IMR-90 (cell line): ENCODE measurements at regions not wholly inside any gene's neighbourhood (a gene's known extent, or its start where the extent isn't known, plus 50 kb on each side); places are given as distances from the start of the nearest gene placed in this dataset.

ENCODE experiments used
- ATAC-seq: fragments of 200-7000 bp; cut with Tn5 transposase; 2 replicates; pipeline ENCODE4 v1.9.1; 2020; ENCODE audit warnings: low read depth, mild to moderate bottlenecking, moderate library complexity
- BruUV-seq: library from RNA; stranded (reverse); fragments of 400-500 nt; replicated peaks from 2 replicates; lab custom pipeline; 2021; lab: Mats Ljungman, UMichigan
- CTCF ChIA-PET: fragments of 300-600 bp; formaldehyde crosslinking; extraction: SDS; loops from one replicate; lab custom pipeline; 2021; ENCODE audit warnings: antibody characterized with exemption; lab: Yijun Ruan, JAX
- POLR2A ChIA-PET: fragments of 300-600 bp; sonication (Branson Sonifier 250); formaldehyde crosslinking; loops from one replicate; lab custom pipeline; 2022; ENCODE audit warnings: antibody characterized with exemption; ENCODE audit not compliant: unreplicated experiment; lab: Charles Lee
- DNase-seq: peaks from one replicate; pipeline ENCODE4 v3.0.0; 2013
- H2AFZ ChIP-seq: replicated peaks from 2 replicates; pipeline ENCODE3; 2013; ENCODE audit warnings: low read length, mild to moderate bottlenecking; ENCODE audit not compliant: poor library complexity
- H2AK5ac ChIP-seq: 2 replicates; pipeline ENCODE4 v1.6.1; 2013; ENCODE audit warnings: low read depth, low read length, inconsistent platforms
- H2AK9ac ChIP-seq: replicated peaks from 2 replicates; pipeline ENCODE3; 2013; ENCODE audit warnings: mild to moderate bottlenecking, low read depth, low read length, moderate library complexity; ENCODE audit not compliant: poor library complexity
- H2BK120ac ChIP-seq: 2 replicates; pipeline ENCODE4 v1.6.1; 2013; ENCODE audit warnings: low read depth, low read length, inconsistent platforms
- H2BK15ac ChIP-seq: 3 replicates; pipeline ENCODE4 v1.6.1; 2013; ENCODE audit warnings: low read depth, low read length, inconsistent platforms
- H2BK20ac ChIP-seq: 2 replicates; pipeline ENCODE4 v1.6.1; 2013; ENCODE audit warnings: low read depth, mild to moderate bottlenecking, inconsistent platforms, low read length, moderate library complexity
- H2BK5ac ChIP-seq: 2 replicates; pipeline ENCODE4 v1.6.1; 2013; ENCODE audit warnings: mild to moderate bottlenecking, low read depth, low read length, inconsistent platforms; ENCODE audit not compliant: poor library complexity, severe bottlenecking
- H3K14ac ChIP-seq: replicated peaks from 2 replicates; pipeline ENCODE4 v1.6.1; 2013; ENCODE audit warnings: low read depth, low read length, inconsistent platforms
- H3K18ac ChIP-seq: 2 replicates; pipeline ENCODE4 v1.6.1; 2013; ENCODE audit warnings: low read depth, low read length, control low read depth
- H3K23ac ChIP-seq: 2 replicates; pipeline ENCODE4 v1.6.1; 2013; ENCODE audit warnings: low read depth, low read length, inconsistent platforms
- H3K27ac ChIP-seq: 2 replicates; pipeline ENCODE4 v1.5.1; 2013; ENCODE audit warnings: mild to moderate bottlenecking, control low read depth, low read length; ENCODE audit not compliant: insufficient read depth
- H3K27me3 ChIP-seq: 2 replicates; pipeline ENCODE4 v1.6.1; 2013; ENCODE audit warnings: low read length; ENCODE audit not compliant: control insufficient read depth, insufficient read depth
- H3K36me3 ChIP-seq: 2 replicates; pipeline ENCODE4 v1.6.1; 2013; ENCODE audit warnings: low read length, mixed read lengths; ENCODE audit not compliant: control insufficient read depth, insufficient read depth
- H3K4ac ChIP-seq: 2 replicates; pipeline ENCODE4 v1.6.1; 2013; ENCODE audit warnings: low read depth, low read length, inconsistent platforms
- H3K4me1 ChIP-seq: 2 replicates; pipeline ENCODE4 v1.6.1; 2013; ENCODE audit warnings: low read length, mixed read lengths; ENCODE audit not compliant: control insufficient read depth, insufficient read depth
- H3K4me2 ChIP-seq: 2 replicates; pipeline ENCODE4 v1.6.1; 2013; ENCODE audit warnings: low read depth, mild to moderate bottlenecking, control low read depth, low read length, moderate library complexity
- H3K4me3 ChIP-seq: 2 replicates; pipeline ENCODE4 v1.5.1; 2013; ENCODE audit warnings: low read depth, mild to moderate bottlenecking, control low read depth, low read length, moderate library complexity; ENCODE audit not compliant: insufficient read depth
- H3K56ac ChIP-seq: 2 replicates; pipeline ENCODE4 v1.6.1; 2013; ENCODE audit warnings: low read length, inconsistent platforms; ENCODE audit not compliant: insufficient read depth; ENCODE audit errors: extremely low read depth
- H3K79me1 ChIP-seq, 2 experiments: 2 replicates each; pipeline ENCODE4 v1.6.1; 2013; ENCODE audit warnings: low read length in 2 of 2, inconsistent platforms in 1 of 2, low read depth in 1 of 2
- H3K9ac ChIP-seq: 2 replicates; pipeline ENCODE4 v1.6.1; 2013; ENCODE audit warnings: low read depth, low read length, control low read depth
- H3K9me1 ChIP-seq: 2 replicates; pipeline ENCODE4 v1.6.1; 2013; ENCODE audit warnings: low read length, inconsistent platforms; ENCODE audit not compliant: insufficient read depth
- H3K9me3 ChIP-seq: 2 replicates; pipeline ENCODE4 v1.6.1; 2013; ENCODE audit warnings: low read length; ENCODE audit not compliant: control insufficient read depth, insufficient read depth
- H4K20me1 ChIP-seq: 2 replicates; pipeline ENCODE4 v1.6.1; 2013; ENCODE audit warnings: low read length, inconsistent platforms; ENCODE audit not compliant: insufficient read depth
- H4K5ac ChIP-seq: 2 replicates; pipeline ENCODE4 v1.6.1; 2013; ENCODE audit warnings: mild to moderate bottlenecking, low read depth, low read length, control low read depth
- H4K8ac ChIP-seq, 2 experiments: 2 replicates each; pipeline ENCODE4 v1.6.1; 2013; ENCODE audit warnings: low read depth in 2 of 2, low read length in 2 of 2, control low read depth in 1 of 2, inconsistent platforms in 1 of 2
- H4K91ac ChIP-seq: 2 replicates; pipeline ENCODE4 v1.6.1; 2013; ENCODE audit warnings: low read depth, low read length, inconsistent platforms; ENCODE audit not compliant: insufficient read depth
- BHLHE40 ChIP-seq: fragments of 150-350 bp; IDR thresholded peaks from 2 replicates; pipeline ENCODE4 v1.6.1; 2016; ENCODE audit warnings: mild to moderate bottlenecking, low read depth, low read length
- CEBPB ChIP-seq: IDR thresholded peaks from 2 replicates; pipeline ENCODE4 v1.6.1; 2012; ENCODE audit warnings: low read depth, low read length, improper control_type of control experiment
- CHD1 ChIP-seq: IDR thresholded peaks from 2 replicates; pipeline ENCODE4 v1.6.1; 2012; ENCODE audit warnings: low read depth, low read length, improper control_type of control experiment
- ELK1 ChIP-seq: fragments of 150-350 bp; IDR thresholded peaks from 2 replicates; pipeline ENCODE4 v1.6.1; 2016; ENCODE audit warnings: low read depth, mild to moderate bottlenecking, low read length, moderate library complexity, borderline replicate concordance
- FOS ChIP-seq: fragments of 150-350 bp; IDR thresholded peaks from 2 replicates; pipeline ENCODE4 v1.6.1; 2016; ENCODE audit warnings: low read depth, low read length
- POLR2A ChIP-seq: IDR thresholded peaks from 2 replicates; pipeline ENCODE4 v1.6.1; 2012; ENCODE audit warnings: mild to moderate bottlenecking, low read depth, low read length
- RCOR1 ChIP-seq: IDR thresholded peaks from 2 replicates; pipeline ENCODE4 v1.6.1; 2012; ENCODE audit warnings: mild to moderate bottlenecking, low read length, improper control_type of control experiment; ENCODE audit not compliant: insufficient replicate concordance
- RFX5 ChIP-seq: IDR thresholded peaks from 2 replicates; pipeline ENCODE4 v1.8.0; 2012; ENCODE audit warnings: low read depth, mild to moderate bottlenecking, low read length, moderate library complexity
- USF2 ChIP-seq: fragments of 150-350 bp; IDR thresholded peaks from 2 replicates; pipeline ENCODE4 v1.6.1; 2017; ENCODE audit warnings: mild to moderate bottlenecking, antibody characterized with exemption, low read length, low read depth
- WGBS, 2 experiments: methylation state at CpG; one replicate each; pipeline versions ENCODE4 v1.1.5 to v1.1.7; 2013; ENCODE audit warnings: missing lambda C conversion rate in 2 of 2; ENCODE audit not compliant: insufficient read length in 1 of 2; ENCODE audit errors: extremely low coverage in 2 of 2; 5-methylcytosine and 5-hydroxymethylcytosine counted together
- dilution Hi-C: fragments of 300-500 bp; cut with HindIII; formaldehyde crosslinking; loops from one replicate; pipeline ENCODE4 v1.14.3; 2018; ENCODE audit warnings: low sequenced_read_pairs; ENCODE audit not compliant: unreplicated experiment
- in situ Hi-C: fragments of 300-500 bp; cut with MboI; formaldehyde crosslinking; loops from 3 replicates; pipeline ENCODE4 v1.14.3; 2019; ENCODE audit warnings: low sequenced_read_pairs, inconsistent platforms, mixed read lengths
- intact Hi-C: fragments of 100-400 bp; cut with micrococcal nuclease; formaldehyde crosslinking; loops from 2 replicates; pipeline ENCODE4 v1.10.0; 2022

GRCh38 chr22:19603767-19604166 is 79.6 kb upstream of the CLDN5 start:
- H3K14ac ChIP-seq = no peak overlapping the region
- no peaks in the 10 kb centered on the region for H4K20me1 ChIP-seq
- H3K4me1 ChIP-seq = peaks cover 1% of the 10 kb centered on the region; the same call in 1 of the 2 replicates
- H4K8ac ChIP-seq = no peak overlapping the region
- H3K36me3 ChIP-seq = no peaks in the 10 kb centered on the region
- ChIA-PET POLR2A (no interaction called here), CTCF (no interaction called here)
- no peak overlapping the region for H2BK15ac ChIP-seq
- BruUV-seq = no TSS peak
- no peak overlapping the region for H4K5ac ChIP-seq
- no peak overlapping the region for H3K56ac ChIP-seq
- no peak overlapping the region for H3K23ac ChIP-seq
- H3K4ac ChIP-seq = no peak overlapping the region
- no peaks in the 10 kb centered on the region for H3K79me1 ChIP-seq
- no peak overlapping the region for H3K4me2 ChIP-seq
- H4K91ac ChIP-seq = no peak overlapping the region
- H2BK20ac ChIP-seq = no peak overlapping the region
- 100% methylated on average over 1 of the region's 3 CpGs; no CpG with 5 or more reads in 1 of the 2 experiments for WGBS, 2 experiments
- H3K9me3 ChIP-seq = no peaks in the 10 kb centered on the region
- ATAC-seq (no peak), DNase-seq (no peak)
- H3K9me1 ChIP-seq = no peaks in the 10 kb centered on the region
- no peak overlapping the region for H2AK5ac ChIP-seq
- no peak overlapping the region for H3K9ac ChIP-seq
- no peak overlapping the region for H3K4me3 ChIP-seq
- in situ Hi-C loops = no loop called here
- H2AFZ ChIP-seq = no peak overlapping the region
- no peak overlapping the region for H3K18ac ChIP-seq
- H3K27me3 ChIP-seq = peaks cover 35% of the 10 kb centered on the region
- dilution Hi-C loops = no loop called here
- H3K27ac ChIP-seq = no peak overlapping the region
- H2AK9ac ChIP-seq = no peak overlapping the region
- TF ChIP-seq POLR2A (no peak), RFX5 (no peak), BHLHE40 (no peak), CHD1 (no peak), USF2 (no peak), FOS (no peak), ELK1 (no peak), CEBPB (no peak), RCOR1 (no peak)
- H2BK5ac ChIP-seq = no peak overlapping the region
- H2BK120ac ChIP-seq = no peak overlapping the region
- intact Hi-C loops = no loop called here
